Astrocyte (in vitro differentiated cells and primary cell): ENCODE measurements at regions not wholly inside any gene's neighbourhood (a gene's known extent, or its start where the extent isn't known, plus 50 kb on each side); places are given as distances from the start of the nearest gene placed in this dataset.

Source experiments
- CTCF ChIP-seq: IDR thresholded peaks from 2 replicates; pipeline ENCODE4 v1.5.1; 2011; ENCODE audit warnings: low read depth, mild to moderate bottlenecking, inconsistent platforms, low read length, moderate library complexity; ENCODE audit not compliant: insufficient read depth
- EZH2 ChIP-seq: IDR thresholded peaks from 2 replicates; pipeline ENCODE4 v1.6.1; 2012; ENCODE audit warnings: mild to moderate bottlenecking, low read length, inconsistent platforms; ENCODE audit not compliant: insufficient read depth

- TF ChIP-seq CTCF, result no peak
- TF ChIP-seq EZH2, result no peak
Observed at GRCh38 chr13:42424182-42424581, 149.8 kb upstream of the TNFSF11 start.
